Muscle of arm (tissue), 1 donor: ENCODE measurements at regions not wholly inside any gene's neighbourhood (a gene's known extent, or its start where the extent isn't known, plus 50 kb on each side); places are given as distances from the start of the nearest gene placed in this dataset.
A peak's percentile ranks its signal among the peaks of the same experiment; 100 is the strongest.
"Not testable (repeated sequence)": the region's sequence is repeated elsewhere in the genome, so short reads cannot be mapped to it uniquely, and the experiment has no call there.

Source experiments
- DNase-seq: peaks from one replicate; pipeline ENCODE4 v3.0.0-alpha.2; 2013

GRCh38 chr6:21771626-21772320 is 178.2 kb downstream of the SOX4 start:
- DNase-seq, result no peak

- no peak for DNase-seq
Observed at GRCh38 chr6:21772477-21772876, 178.9 kb downstream of the SOX4 start.

- DNase-seq, result no peak
Observed at GRCh38 chr6:21772884-21773575, 179.5 kb downstream of the SOX4 start.

- DNase-seq, result no peak
Observed at GRCh38 chr6:21773576-21773968, 180.0 kb downstream of the SOX4 start.

GRCh38 chr6:21777846-21778245 is 184.3 kb downstream of the SOX4 start:
- DNase-seq, result no peak

GRCh38 chr6:21780141-21780540 is 186.6 kb downstream of the SOX4 start:
- no peak for DNase-seq

GRCh38 chr6:21780679-21781078 is 187.1 kb downstream of the SOX4 start:
- DNase-seq, result no peak

GRCh38 chr6:21781128-21781527 is 187.6 kb downstream of the SOX4 start:
- DNase-seq, result no peak

- no peak for DNase-seq
Observed at GRCh38 chr6:21785164-21785563, 191.6 kb downstream of the SOX4 start.

GRCh38 chr6:21791056-21791455 is 197.5 kb downstream of the SOX4 start:
- DNase-seq, result no peak

- DNase-seq, result no peak
Observed at GRCh38 chr6:21791581-21791980, 198.0 kb downstream of the SOX4 start.

GRCh38 chr6:21792177-21792576 is 198.6 kb downstream of the SOX4 start:
- DNase-seq, result no peak

GRCh38 chr6:21796979-21797378 is 203.4 kb downstream of the SOX4 start:
- not testable (repeated sequence) for DNase-seq

GRCh38 chr6:21798468-21798867 is 204.9 kb downstream of the SOX4 start:
- no peak for DNase-seq

- no peak for DNase-seq
Observed at GRCh38 chr6:21800330-21800729, 206.8 kb downstream of the SOX4 start.

- DNase-seq, result no peak
Observed at GRCh38 chr6:21800948-21801438, 207.4 kb downstream of the SOX4 start.

GRCh38 chr6:21801446-21802174 is 208.1 kb downstream of the SOX4 start:
- DNase-seq, result no peak

- DNase-seq, result peak; percentile 63
Observed at GRCh38 chr6:21802175-21802822, 208.7 kb downstream of the SOX4 start.

GRCh38 chr6:21804941-21805610 is 211.5 kb downstream of the SOX4 start:
- DNase-seq, result no peak

- DNase-seq, result no peak
Observed at GRCh38 chr6:21807299-21808044, 213.9 kb downstream of the SOX4 start.

GRCh38 chr6:21808045-21808470 is 214.5 kb downstream of the SOX4 start:
- no peak for DNase-seq
